ENCODE measurements at regions not wholly inside any gene's neighbourhood (a gene's known extent, or its start where the extent isn't known, plus 50 kb on each side); places are given as distances from the start of the nearest gene placed in this dataset.

DNA sequence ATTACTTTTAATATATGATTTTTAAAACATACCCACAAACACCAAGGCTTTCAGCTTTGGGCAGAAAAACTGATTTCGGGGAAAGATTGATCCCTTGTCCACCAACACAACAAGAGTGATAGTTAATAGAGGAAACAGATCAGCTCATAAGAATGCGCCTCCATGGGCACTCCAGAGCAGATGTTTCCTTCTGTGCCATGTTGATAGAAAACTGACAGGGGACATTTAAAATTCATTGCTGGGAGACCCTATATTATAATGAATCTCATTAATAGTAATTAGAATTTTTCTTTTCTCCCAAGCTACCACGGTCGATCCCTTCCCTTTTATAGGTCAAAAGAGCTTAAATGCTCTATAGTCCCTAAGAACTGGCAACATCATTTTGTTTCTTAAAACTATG lies 431.2 kb downstream of the IRS2 start:
- Mint-ChIP-seq H3K27me3 (no peaks in the 10 kb centered on the region), H3K9me3 (peaks cover 0 to 5% (median 0%) of the 10 kb centered on the region in 7 donors), H3K36me3 (no peaks in the 10 kb centered on the region), H3K27ac (no peak overlapping the region), H3K4me1 (no peaks in the 10 kb centered on the region), H3K4me3 (no peak overlapping the region)
- Histone ChIP-seq H3K9me3 (ENCODE audit: control insufficient read depth in 2 of 2, low read length in 2 of 2) (no peaks in the 10 kb centered on the region), H3K27me3 (ENCODE audit: control insufficient read depth, insufficient read depth, low read length) (no peaks in the 10 kb centered on the region), H3K4me3 (ENCODE audit: low read depth, low read length) (no peak overlapping the region), H3K27ac (ENCODE audit: insufficient read depth, low read length, poor library complexity, severe bottlenecking) (no peak overlapping the region), H3K4me1 (ENCODE audit: control insufficient read depth, insufficient read depth, low read length, poor library complexity, severe bottlenecking) (no peaks in the 10 kb centered on the region), H3K36me3 (ENCODE audit: control insufficient read depth, insufficient read depth, low read length) (no peaks in the 10 kb centered on the region)
- ATAC-seq (ENCODE audit: low read depth in 2 of 2) (no peak), DNase-seq (no peak)

DNA sequence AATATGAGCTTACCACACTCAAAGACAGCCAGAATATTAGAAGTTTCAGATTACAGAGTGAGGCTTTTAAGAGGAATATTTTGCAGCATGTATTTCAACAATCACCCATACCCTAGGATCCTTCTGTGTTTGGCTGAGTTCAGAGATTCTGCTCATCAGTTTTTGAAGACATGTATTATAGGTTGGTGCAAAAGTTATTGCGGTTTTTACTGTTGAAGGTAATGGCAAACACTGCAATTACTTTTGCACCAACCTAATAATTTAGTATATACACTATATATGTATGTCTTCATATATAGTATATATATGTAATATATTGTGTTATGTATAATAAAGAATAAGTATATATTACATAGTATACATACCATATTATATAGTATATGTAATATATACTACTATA lies 435.1 kb downstream of the IRS2 start:
- no peak for DNase-seq
- H3K4me3 ChIP-seq (ENCODE audit: low read depth, low read length): no peak overlapping the region
- no peaks in the 10 kb centered on the region for H3K27me3 ChIP-seq (ENCODE audit: control insufficient read depth, insufficient read depth, low read length)
- H3K27ac ChIP-seq (ENCODE audit: insufficient read depth, low read length, poor library complexity, severe bottlenecking): no peak overlapping the region
- no peak for ATAC-seq (ENCODE audit: low read depth in 2 of 2)
- H3K36me3 Mint-ChIP-seq: no peaks in the 10 kb centered on the region
- no peak overlapping the region for H3K27ac Mint-ChIP-seq
- peaks cover 0 to 5% (median 0%) of the 10 kb centered on the region in 7 donors for H3K9me3 Mint-ChIP-seq
- no peaks in the 10 kb centered on the region for H3K9me3 ChIP-seq (ENCODE audit: control insufficient read depth in 2 of 2, low read length in 2 of 2)
- H3K36me3 ChIP-seq (ENCODE audit: control insufficient read depth, insufficient read depth, low read length): no peaks in the 10 kb centered on the region
- H3K4me3 Mint-ChIP-seq: no peak overlapping the region
- H3K27me3 Mint-ChIP-seq: no peaks in the 10 kb centered on the region
- no peaks in the 10 kb centered on the region for H3K4me1 Mint-ChIP-seq
- no peaks in the 10 kb centered on the region for H3K4me1 ChIP-seq (ENCODE audit: control insufficient read depth, insufficient read depth, low read length, poor library complexity, severe bottlenecking)

DNA sequence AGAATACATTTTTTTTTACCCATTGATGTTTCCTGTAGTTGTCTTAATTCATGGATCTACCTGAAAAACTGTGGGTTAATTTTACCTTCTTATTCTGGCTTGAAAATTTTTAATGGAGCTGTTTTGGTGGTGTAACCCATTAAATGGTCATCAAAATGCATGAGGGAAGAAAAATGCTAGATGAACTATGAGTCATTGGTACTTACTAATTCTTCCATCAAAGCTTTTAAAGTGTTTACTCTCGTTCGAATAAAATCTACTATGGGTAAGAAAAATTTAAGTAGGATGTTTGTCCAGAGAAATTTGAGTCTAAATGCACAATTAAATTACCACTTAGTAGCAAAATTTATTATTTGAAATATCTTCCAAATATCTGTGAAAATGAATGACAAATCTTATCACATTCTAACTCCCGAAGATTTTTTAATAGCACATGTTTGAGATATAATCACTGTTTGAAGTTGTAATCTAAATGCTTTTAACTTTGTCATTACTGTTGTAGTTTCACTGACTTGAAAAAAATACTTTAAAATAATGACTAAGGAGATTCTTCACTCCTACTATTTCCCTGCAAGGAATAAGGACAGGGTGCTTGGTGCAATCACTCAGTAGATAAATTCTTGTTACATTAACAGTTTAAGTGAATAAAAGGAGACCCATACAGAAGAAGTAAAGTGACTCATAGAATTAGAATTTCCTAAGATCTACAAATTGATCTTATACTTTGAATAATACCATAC lies 437.7 kb downstream of the IRS2 start:
- no peaks in the 10 kb centered on the region for H3K4me1 ChIP-seq (ENCODE audit: control insufficient read depth, insufficient read depth, low read length, poor library complexity, severe bottlenecking)

DNA sequence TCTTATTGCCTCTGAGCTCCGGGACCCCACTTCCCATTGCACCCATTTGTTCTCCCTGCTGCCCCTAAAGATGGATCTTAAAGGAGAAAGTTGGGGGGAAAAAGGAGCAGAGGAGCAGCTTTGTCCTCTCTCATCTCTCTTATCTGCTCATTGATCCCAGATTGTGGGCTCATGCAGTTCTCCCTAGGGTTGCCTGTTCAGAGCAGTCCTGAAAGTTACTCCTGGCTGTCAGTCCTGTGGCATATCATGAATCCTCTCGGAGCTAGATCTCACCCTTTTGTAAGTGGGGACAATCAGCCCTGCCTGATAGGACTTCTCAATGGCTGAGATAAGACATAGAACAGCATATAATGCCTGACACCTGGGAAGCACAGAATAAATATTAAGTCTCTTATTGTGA lies 440.3 kb downstream of the IRS2 start:
- Mint-ChIP-seq H3K4me3 (no peak overlapping the region), H3K27ac (no peak overlapping the region), H3K4me1 (no peaks in the 10 kb centered on the region), H3K27me3 (no peaks in the 10 kb centered on the region), H3K9me3 (peaks cover 0 to 5% (median 0%) of the 10 kb centered on the region in 7 donors), H3K36me3 (no peaks in the 10 kb centered on the region)
- Histone ChIP-seq H3K4me1 (ENCODE audit: control insufficient read depth, insufficient read depth, low read length, poor library complexity, severe bottlenecking) (no peaks in the 10 kb centered on the region), H3K9me3 (ENCODE audit: control insufficient read depth in 2 of 2, low read length in 2 of 2) (no peaks in the 10 kb centered on the region), H3K36me3 (ENCODE audit: control insufficient read depth, insufficient read depth, low read length) (no peaks in the 10 kb centered on the region), H3K27me3 (ENCODE audit: control insufficient read depth, insufficient read depth, low read length) (no peaks in the 10 kb centered on the region), H3K4me3 (ENCODE audit: low read depth, low read length) (no peak overlapping the region), H3K27ac (ENCODE audit: insufficient read depth, low read length, poor library complexity, severe bottlenecking) (no peak overlapping the region)
- DNase-seq: no peak
- ATAC-seq (ENCODE audit: low read depth in 2 of 2): no peak

More for the DNA sequence above, 437.7 kb downstream of the IRS2 start:
- no peaks in the 10 kb centered on the region for H3K36me3 Mint-ChIP-seq
- H3K4me3 Mint-ChIP-seq: no peak overlapping the region
- Histone ChIP-seq H3K4me3 (ENCODE audit: low read depth, low read length) (no peak overlapping the region), H3K27ac (ENCODE audit: insufficient read depth, low read length, poor library complexity, severe bottlenecking) (no peak overlapping the region), H3K9me3 (ENCODE audit: control insufficient read depth in 2 of 2, low read length in 2 of 2) (no peaks in the 10 kb centered on the region), H3K27me3 (ENCODE audit: control insufficient read depth, insufficient read depth, low read length) (no peaks in the 10 kb centered on the region), H3K36me3 (ENCODE audit: control insufficient read depth, insufficient read depth, low read length) (no peaks in the 10 kb centered on the region)
- H3K27me3 Mint-ChIP-seq: no peaks in the 10 kb centered on the region
- H3K4me1 Mint-ChIP-seq: no peaks in the 10 kb centered on the region
- H3K9me3 Mint-ChIP-seq: peaks cover 0 to 5% (median 0%) of the 10 kb centered on the region in 7 donors
- no peak overlapping the region for H3K27ac Mint-ChIP-seq
- DNase-seq: no peak
- no peak for ATAC-seq (ENCODE audit: low read depth in 2 of 2)

DNA sequence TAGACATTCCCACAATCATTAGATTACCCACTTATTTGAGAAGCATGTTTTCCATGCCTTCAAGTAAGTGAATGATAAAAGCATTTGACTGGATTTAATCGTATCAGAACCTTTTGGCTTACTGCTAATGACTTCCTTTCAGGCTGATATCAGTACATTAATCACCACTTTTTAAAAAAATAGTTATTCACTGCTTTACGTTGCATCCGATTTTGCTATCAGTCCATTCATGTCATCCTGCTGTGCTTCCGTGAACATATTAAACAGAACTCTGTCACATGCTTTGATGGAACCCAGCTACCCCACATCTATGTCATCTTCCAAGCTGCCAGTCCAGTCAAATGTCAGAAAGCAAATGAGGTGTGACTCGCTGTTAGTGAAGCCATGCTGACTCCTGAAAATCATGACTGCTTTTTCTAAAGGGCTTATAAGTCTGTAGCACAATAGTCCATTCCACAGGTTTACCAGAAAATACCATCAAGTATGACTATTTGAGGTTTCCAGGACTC lies 440.9 kb downstream of the IRS2 start:
- ATAC-seq (ENCODE audit: low read depth in 2 of 2) (no peak), DNase-seq (no peak)
- no peaks in the 10 kb centered on the region for H3K36me3 ChIP-seq (ENCODE audit: control insufficient read depth, insufficient read depth, low read length)
- H3K4me3 Mint-ChIP-seq: no peak overlapping the region
- no peaks in the 10 kb centered on the region for H3K9me3 Mint-ChIP-seq
- H3K36me3 Mint-ChIP-seq: no peaks in the 10 kb centered on the region
- H3K4me1 Mint-ChIP-seq: no peaks in the 10 kb centered on the region
- peak overlapping the region in 1 of 3 donors; percentile 28 for H3K27ac Mint-ChIP-seq
- no peaks in the 10 kb centered on the region for H3K4me1 ChIP-seq (ENCODE audit: control insufficient read depth, insufficient read depth, low read length, poor library complexity, severe bottlenecking)
- no peaks in the 10 kb centered on the region for H3K27me3 ChIP-seq (ENCODE audit: control insufficient read depth, insufficient read depth, low read length)
- no peaks in the 10 kb centered on the region for H3K9me3 ChIP-seq (ENCODE audit: control insufficient read depth in 2 of 2, low read length in 2 of 2)
- H3K4me3 ChIP-seq (ENCODE audit: low read depth, low read length): no peak overlapping the region
- no peak overlapping the region for H3K27ac ChIP-seq (ENCODE audit: insufficient read depth, low read length, poor library complexity, severe bottlenecking)
- H3K27me3 Mint-ChIP-seq: no peaks in the 10 kb centered on the region

DNA sequence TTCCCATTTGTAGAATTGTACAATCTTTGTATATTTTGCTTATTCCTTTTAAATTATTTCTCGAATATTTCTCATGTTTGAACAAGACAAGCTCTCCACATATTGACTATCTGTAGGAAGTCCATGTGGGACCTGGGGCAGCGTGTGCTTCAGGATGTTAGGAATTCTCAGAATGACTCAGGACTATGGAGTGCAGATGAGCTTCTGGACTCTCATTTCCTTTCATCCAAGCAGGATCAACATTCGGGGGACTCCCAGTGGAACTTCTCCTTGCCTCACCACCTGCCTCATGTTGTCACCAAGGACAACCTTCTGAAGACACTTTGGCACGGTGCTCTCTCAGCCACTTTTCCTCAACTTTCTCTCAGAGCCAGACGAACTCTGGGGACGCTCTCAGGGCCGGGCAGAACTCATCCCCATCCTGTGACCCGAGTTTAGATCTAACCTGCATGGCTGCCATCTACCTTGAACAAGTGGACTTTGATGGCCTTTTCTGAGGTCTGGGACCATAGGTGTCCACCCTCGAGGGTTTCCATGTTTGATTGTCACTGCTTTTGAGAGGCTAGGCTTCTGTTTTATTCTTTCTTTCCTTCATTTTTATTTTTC lies 441.7 kb downstream of the IRS2 start:
- no peak overlapping the region for H3K4me3 Mint-ChIP-seq
- H3K36me3 ChIP-seq (ENCODE audit: control insufficient read depth, insufficient read depth, low read length): no peaks in the 10 kb centered on the region
- H3K9me3 Mint-ChIP-seq: no peaks in the 10 kb centered on the region
- H3K4me1 ChIP-seq (ENCODE audit: control insufficient read depth, insufficient read depth, low read length, poor library complexity, severe bottlenecking): no peaks in the 10 kb centered on the region
- H3K9me3 ChIP-seq (ENCODE audit: control insufficient read depth in 2 of 2, low read length in 2 of 2): no peaks in the 10 kb centered on the region
- no peak overlapping the region for H3K27ac ChIP-seq (ENCODE audit: insufficient read depth, low read length, poor library complexity, severe bottlenecking)
- no peaks in the 10 kb centered on the region for H3K36me3 Mint-ChIP-seq
- ATAC-seq (ENCODE audit: low read depth in 2 of 2) (no peak), DNase-seq (no peak)
- H3K27me3 ChIP-seq (ENCODE audit: control insufficient read depth, insufficient read depth, low read length): no peaks in the 10 kb centered on the region
- H3K27ac Mint-ChIP-seq: no peak overlapping the region
- H3K4me3 ChIP-seq (ENCODE audit: low read depth, low read length): no peak overlapping the region
- no peaks in the 10 kb centered on the region for H3K4me1 Mint-ChIP-seq
- no peaks in the 10 kb centered on the region for H3K27me3 Mint-ChIP-seq

DNA sequence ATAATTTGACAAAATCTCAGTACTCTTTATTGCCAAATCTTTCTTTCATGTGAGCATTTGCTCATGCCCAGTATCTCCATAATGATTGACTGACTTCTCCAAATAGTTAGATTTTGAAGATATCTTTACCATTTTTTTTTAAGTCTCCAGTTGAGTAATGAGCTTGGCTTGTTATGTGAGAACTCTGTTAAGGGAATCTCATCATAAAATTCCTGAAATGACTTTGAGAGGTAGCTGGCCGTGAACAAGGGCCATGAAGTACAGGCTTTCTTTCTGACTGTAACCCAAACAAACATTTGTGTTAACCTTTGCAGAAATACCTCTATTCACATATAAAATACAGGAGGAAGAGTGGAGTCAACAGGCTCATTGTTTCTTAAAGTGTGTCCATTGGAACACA lies 449.7 kb downstream of the IRS2 start:
- no peaks in the 10 kb centered on the region for H3K9me3 ChIP-seq (ENCODE audit: control insufficient read depth in 2 of 2, low read length in 2 of 2)
- Mint-ChIP-seq H3K27me3 (peaks cover 4% of the 10 kb centered on the region), H3K36me3 (no peaks in the 10 kb centered on the region), H3K4me3 (no peak overlapping the region), H3K27ac (no peak overlapping the region), H3K9me3 (no peaks in the 10 kb centered on the region), H3K4me1 (no peaks in the 10 kb centered on the region)
- DNase-seq: no peak
- H3K36me3 ChIP-seq (ENCODE audit: control insufficient read depth, insufficient read depth, low read length): no peaks in the 10 kb centered on the region
- no peak for ATAC-seq (ENCODE audit: low read depth in 2 of 2)
- H3K27ac ChIP-seq (ENCODE audit: insufficient read depth, low read length, poor library complexity, severe bottlenecking): no peak overlapping the region
- no peaks in the 10 kb centered on the region for H3K27me3 ChIP-seq (ENCODE audit: control insufficient read depth, insufficient read depth, low read length)
- H3K4me1 ChIP-seq (ENCODE audit: control insufficient read depth, insufficient read depth, low read length, poor library complexity, severe bottlenecking): no peaks in the 10 kb centered on the region
- H3K4me3 ChIP-seq (ENCODE audit: low read depth, low read length): no peak overlapping the region

All from CD4-positive, CD25-positive, alpha-beta regulatory T cell (primary cell).